Embryonic facial prominence (tissue), 1 donor: ENCODE measurements at regions not wholly inside any gene's neighbourhood (a gene's known extent, or its start where the extent isn't known, plus 50 kb on each side); places are given as distances from the start of the nearest gene placed in this dataset.
"Not testable (repeated sequence)": the region's sequence is repeated elsewhere in the genome, so short reads cannot be mapped to it uniquely, and the experiment has no call there.

Experiments used
- DNase-seq: peaks from one replicate; pipeline ENCODE4 v3.0.0-alpha.2; 2016; ENCODE audit errors: extremely low spot score

- no peak for DNase-seq
Observed at GRCh38 chr5:84487963-84488362, 103.3 kb upstream of the EDIL3 start.

GRCh38 chr5:84480873-84481637, 96.4 kb upstream of the EDIL3 start:
- DNase-seq: no peak

GRCh38 chr5:84478603-84479002, 93.9 kb upstream of the EDIL3 start:
- no peak for DNase-seq

- no peak for DNase-seq
Observed at GRCh38 chr5:84477485-84477884, 92.8 kb upstream of the EDIL3 start.

- DNase-seq: no peak
Observed at GRCh38 chr5:84474126-84474525, 89.4 kb upstream of the EDIL3 start.

GRCh38 chr5:84453405-84453804, 68.7 kb upstream of the EDIL3 start:
- DNase-seq: no peak

- DNase-seq: no peak
Observed at GRCh38 chr5:84450617-84451414, 66.1 kb upstream of the EDIL3 start.

- DNase-seq: no peak
Observed at GRCh38 chr5:84445049-84445685, 60.5 kb upstream of the EDIL3 start.

- DNase-seq: no peak
Observed at GRCh38 chr5:84438456-84438855, 53.8 kb upstream of the EDIL3 start.

- DNase-seq: no peak
Observed at GRCh38 chr5:84437673-84438315, 53.1 kb upstream of the EDIL3 start.

GRCh38 chr5:84436866-84437265, 52.2 kb upstream of the EDIL3 start:
- DNase-seq: no peak

GRCh38 chr5:84435861-84436346, 51.2 kb upstream of the EDIL3 start:
- not testable (repeated sequence) for DNase-seq
